Myocyte (in vitro differentiated cells): ENCODE measurements at regions not wholly inside any gene's neighbourhood (a gene's known extent, or its start where the extent isn't known, plus 50 kb on each side); places are given as distances from the start of the nearest gene placed in this dataset.
A peak's percentile ranks its signal among the peaks of the same experiment; 100 is the strongest.
"Not testable (repeated sequence)": the region's sequence is repeated elsewhere in the genome, so short reads cannot be mapped to it uniquely, and the experiment has no call there.

Source experiments
- DNase-seq: peaks from one replicate; pipeline ENCODE4 v3.0.0-alpha.2; 2012; ENCODE audit warnings: low read depth

DNA sequence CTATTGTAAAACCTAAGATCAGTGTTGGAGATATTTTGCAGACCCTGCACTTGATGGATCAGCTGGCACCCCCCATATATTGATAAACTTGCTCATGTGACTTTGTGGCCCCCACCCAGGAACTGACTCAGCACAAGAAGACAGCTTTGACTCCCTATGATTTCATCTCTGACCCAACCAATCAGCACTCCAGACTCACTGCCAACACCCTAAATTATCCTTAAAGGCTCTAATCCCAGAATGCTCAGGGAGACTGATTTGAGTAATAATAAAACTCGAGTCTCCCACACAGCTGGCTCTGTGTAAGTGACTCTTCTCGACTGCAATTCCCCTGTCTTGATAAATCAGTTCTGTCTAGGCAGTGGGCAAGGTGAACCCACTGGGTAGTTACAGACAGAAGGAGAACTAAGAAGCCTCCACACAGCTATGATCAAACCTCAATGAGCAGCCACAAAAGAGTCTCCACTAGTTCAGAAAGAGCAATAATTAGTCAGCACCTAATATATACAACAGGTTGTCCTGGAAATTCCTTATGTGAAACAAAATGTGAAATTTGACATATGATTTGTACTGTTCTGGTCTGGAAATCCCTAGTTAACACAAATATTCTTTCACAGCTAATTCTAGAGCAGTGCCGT is 52.2 kb downstream of the ACTL7B start:
- no peak for DNase-seq

DNA sequence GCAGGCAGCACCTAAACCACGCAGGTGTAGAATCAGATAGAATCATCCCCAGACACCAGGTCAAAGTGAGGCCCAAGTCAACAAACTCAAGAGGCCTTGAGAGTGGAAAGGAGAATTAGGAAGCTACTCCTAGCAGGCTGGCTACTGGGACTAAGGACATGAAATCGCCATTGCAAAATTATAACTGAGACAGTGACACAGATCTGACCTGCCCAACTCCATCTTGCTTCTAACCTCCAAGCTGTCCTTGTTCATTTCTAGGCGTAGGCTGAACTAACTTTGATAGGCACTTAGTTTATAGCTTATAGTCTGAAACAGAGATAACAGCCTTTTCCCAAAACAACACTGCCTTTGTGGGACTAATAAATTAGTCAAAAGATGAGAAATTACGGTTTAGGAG is 52.8 kb downstream of the ACTL7B start:
- no peak for DNase-seq

DNA sequence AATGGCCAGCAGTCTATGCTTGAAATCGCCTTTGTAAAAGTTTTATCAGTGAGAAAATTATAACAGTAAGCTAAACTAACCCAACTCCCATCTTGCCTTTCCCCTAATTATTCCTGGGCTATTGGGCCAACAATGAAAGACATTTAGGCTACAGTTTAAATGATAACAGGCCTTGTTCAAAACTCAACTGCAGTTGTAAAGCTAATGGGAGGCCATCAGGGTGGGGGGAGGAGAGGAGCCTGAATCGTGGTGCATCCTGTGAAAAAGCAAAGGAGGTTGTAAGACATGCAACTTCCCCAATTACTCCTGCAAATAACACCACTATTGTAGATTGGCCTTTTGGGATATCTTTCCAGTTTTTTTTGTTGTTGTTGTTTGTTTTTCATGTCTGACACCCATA is 53.8 kb downstream of the ACTL7B start:
- no peak for DNase-seq

DNA sequence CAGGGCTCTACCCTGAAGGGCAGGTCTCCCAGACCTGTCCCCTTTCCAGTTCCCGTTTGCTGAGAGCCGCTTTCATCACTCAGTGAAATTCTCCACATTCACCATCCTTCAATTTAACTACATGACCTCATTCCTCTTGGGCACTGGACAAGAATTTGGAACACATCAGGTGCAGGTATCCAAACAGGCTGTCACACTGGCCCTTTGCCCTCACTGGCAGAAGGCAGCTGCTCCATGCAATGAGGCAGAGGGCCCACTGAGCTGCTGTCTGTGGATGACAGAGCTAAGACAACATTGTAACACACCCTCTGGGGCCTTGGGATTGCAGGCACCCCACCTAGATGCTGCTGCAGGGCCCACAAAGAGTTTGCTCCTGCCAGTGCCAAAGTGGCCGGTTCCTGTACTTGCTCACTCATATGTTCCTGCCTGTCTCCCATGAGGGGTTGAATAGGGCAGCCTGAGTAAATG is 55.1 kb downstream of the ACTL7B start:
- DNase-seq, result peak; percentile 74

DNA sequence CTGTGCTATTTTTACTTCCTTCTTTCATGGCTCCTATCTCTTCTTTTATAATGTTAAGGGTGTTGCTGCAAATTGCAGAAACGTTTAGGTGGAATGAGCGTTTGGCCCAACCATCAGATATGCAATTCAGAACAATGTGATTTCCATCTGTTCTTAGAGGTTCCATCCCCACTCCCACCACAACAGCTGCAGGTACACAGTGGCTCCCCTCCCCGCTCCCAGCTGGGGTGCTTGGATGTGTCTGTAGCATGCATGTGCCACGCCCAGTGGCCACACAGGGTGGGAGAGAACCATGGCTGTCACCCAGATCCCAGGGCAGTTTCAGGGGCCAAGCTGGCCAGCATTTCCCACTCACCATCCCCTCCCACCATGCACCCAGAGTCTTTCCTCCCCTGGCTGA is 62.2 kb downstream of the ACTL7B start:
- peak; percentile 70 for DNase-seq

DNA sequence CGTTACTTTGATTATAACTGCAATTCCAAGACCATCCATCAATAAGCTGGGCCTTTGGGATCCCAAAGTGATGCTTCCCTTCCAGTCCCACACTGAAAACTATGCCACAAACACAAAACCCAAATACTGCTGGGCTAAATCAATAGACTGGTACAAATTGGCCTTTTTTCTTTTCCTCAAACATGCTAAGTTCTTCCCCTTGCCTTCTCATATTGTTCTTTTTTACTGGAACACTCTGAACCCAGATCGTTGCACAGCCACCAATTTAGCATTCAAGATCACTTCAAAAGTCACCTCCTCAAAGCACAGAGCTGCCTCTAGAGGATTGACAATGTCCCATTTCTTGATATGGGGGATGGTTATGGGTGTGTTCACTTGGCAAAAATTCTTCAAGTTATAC is 66.0 kb downstream of the ACTL7B start:
- no peak for DNase-seq

DNA sequence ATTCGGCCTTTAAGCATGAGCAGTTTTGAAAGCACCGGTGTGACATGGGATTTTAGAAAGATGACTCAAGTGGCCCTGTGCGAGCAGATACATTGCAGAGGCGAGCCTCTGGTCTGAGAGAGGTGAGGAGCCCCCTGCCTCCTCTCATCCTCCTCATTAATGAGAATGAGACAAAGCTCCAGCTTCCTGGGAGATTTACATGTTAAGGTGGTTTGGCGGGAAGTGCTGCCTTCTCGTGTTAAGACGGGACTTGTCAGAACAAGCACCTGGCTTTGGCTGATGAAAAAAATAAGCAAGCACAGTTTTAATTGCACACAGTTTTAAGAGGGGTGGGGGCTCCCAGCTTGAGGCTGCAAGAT is 68.1 kb downstream of the ACTL7B start:
- DNase-seq, result no peak

DNA sequence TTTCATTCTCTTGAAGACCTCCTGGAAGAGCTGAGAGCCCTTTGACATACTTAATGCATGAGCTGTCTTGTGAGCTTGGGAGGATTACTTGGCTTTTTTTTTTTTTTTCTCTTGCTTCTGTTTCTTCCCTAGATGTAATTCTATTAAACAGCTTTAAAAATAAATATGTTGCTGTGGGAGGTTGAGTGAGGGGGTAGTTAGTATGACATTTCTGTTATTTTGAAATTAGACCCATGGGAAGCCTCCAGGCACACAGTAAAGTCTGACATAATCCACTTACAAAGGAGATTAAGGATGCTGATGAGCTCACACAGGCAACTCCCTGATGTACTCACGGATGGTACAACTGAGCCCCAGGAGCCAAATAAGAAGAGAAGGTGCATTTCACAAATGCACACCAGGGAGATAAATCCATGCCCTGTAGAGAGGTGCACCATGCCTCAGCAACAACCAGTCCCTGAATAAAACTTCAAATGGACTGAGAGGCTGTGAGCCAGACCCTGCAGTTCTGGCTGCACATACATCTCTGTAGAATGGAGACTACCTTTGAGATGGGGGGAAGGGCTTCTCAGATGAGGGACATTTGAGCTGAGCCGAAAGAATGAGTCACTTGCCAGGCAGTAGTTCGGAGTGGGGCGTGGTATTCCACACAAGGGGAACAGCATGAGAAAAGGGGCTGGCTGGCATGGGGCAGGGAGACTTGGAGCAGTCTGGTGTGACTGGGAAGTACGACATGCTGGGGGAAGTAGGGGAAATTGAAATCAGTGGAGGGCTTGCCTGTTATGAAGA is 68.7 kb downstream of the ACTL7B start:
- DNase-seq, result peak; percentile 63

DNA sequence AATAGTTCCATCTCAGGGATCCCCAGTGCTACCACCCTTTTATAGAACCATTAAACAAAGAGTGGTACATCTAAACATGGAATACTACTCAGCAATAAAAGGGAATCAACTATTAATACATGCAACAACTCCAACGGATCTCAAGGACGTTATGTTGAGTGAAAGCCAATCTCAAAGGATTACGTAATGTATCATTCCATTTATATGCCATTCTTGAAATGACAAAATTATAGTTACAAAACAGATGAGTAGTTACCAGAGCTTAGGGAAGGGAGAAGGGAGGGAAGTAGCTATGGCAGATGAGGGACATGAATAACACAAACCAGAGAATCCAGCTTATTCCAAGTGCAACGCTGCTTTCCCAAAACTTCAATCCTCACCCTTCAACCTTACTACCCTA is 69.5 kb downstream of the ACTL7B start:
- no peak for DNase-seq

DNA sequence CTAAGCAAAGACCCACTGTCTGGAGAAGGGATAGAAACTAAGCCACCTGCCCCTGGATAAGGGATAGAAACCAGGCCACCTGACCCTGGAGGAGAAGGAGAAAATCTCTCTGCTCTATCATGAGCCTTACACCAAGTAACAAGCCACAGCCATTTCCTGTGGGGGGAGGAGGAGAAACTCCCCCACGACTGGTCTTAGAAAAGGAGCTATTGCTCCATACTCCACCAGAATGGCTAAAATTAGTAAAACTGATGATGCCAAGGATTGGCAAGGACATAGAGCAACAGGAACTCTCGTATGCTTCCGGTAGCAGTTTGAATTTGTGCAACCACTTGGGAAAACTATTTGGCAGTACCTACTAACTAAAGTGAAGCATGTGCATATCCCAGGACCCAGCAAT is 70.8 kb downstream of the ACTL7B start:
- peak; percentile 16 for DNase-seq

DNA sequence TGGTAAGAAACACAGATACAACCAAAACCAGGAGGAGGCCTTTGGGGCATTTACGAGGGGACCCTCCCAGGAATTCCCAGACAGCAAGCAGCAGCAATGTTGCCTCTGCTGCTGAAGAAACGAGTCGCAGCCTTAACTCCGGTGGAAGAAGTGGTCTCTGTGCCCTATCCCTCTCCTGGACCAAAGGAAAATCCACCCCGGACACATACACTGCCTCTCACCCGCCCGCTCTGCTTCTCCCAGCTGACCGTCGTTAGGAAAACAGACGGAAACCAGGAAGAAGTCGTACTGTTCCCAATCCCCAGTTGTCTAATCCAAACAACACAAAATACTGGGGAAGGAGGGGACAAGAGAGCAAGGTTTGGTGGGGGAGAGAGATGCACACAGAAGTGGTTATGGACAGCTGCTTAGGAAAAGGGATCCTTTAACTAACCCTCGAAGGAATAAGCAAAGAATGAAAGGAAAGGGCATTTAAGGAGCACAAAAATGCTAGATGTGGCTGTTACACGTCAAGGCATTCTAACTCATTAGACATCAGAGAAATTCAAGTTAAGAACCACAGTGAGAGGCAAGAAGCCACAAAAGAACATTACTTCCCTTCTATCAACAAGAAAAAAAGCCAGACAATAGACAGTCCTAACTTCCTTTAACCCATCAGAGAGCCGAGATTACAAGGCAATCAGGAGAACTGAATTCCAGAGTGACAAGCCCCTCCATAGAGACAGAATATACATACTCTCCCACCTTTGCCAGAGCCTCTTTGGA is 71.9 kb downstream of the ACTL7B start:
- DNase-seq, result peak; percentile 53

DNA sequence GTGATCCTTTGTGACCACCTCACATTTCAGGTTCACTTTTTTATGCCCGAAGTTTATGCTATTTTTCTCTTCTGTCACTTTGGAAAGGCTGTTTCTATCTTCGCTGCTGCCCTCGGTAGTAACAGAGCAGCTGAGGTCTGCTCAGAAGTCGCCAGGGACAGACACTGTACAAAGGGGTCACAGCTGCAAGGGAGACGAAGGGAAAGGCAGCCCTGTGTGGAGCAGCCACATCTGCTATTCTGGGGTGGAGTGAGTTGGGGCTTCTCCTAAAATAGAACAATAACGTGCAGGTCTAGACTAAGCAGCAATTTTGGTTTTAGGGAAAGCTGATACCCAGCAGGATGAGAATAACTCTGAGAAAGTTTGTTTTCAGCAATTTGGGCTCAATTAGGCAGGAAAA is 72.5 kb downstream of the ACTL7B start:
- peak; percentile 90 for DNase-seq

DNA sequence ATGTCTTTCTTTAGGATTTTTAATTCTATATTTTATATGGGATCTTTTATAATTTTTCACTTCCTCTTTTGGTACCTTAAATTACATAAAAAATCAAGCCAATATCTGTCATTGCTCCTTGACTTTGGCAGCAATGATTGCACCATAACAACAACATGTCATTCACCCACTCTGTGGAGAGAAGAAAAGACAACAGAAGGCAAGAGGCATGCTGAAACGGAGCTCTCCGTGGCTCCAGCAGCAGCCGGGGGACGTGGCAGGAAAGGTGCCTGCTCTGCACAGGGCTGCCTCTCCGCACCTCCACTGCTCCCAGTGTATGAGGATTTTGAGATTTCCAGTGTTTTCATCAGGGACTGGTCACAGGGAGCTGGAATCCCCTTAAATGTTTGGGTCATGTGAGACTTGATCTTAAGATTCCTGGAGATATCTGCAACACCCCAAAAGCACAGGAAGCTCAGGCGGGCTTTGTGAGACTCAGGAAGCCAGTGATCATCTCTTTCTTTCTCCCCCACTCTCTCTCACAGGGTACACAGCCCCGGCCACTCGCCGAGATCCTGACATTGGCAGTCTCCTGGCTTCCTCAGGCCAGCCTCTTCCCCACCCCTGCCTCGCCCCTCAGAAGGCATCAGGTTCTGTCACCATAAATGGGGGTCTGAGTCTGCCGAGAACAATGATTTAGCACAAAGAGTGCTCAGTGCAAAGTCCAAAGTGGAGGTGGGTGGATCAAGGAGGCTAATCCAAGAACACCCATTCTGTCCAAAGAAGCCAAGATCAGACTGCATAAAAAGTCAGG is 74.6 kb downstream of the ACTL7B start:
- no peak for DNase-seq

DNA sequence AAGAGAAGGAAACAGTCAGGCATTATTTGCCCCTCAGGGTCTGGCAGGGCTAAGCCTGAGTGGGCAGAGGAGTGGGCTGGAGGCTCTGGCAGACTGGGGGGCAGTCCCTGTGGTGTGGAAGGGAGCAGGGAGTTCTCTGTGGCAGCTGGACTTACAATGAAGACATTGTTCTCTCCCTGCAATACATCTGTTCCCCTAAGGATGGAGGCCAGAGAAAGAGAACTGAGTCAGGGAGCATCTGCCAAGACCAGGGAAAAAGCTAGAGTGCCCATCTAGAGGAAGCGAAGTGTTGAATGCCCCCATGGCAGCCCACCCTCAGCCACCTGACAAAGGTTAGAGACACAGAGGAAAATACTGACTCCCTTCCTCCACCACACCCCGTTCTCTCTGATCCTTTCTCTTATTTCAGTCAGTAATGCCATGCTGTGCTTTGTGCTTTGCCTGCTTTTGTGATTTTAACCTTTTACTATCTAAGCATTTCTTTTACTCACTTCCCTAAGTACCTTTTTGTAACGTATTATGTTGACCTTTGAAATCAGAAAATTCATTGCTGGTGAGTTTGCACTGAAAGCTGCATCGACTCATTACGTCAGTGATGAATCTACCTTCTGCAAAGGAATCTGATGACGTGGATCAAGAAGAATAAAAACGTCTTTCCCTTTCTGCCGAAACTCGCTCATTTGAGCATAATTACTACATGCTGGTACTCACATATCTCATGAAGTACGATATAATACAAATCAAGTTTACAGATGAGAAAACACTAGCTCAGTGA is 76.0 kb downstream of the ACTL7B start:
- DNase-seq, result peak; percentile 32

DNA sequence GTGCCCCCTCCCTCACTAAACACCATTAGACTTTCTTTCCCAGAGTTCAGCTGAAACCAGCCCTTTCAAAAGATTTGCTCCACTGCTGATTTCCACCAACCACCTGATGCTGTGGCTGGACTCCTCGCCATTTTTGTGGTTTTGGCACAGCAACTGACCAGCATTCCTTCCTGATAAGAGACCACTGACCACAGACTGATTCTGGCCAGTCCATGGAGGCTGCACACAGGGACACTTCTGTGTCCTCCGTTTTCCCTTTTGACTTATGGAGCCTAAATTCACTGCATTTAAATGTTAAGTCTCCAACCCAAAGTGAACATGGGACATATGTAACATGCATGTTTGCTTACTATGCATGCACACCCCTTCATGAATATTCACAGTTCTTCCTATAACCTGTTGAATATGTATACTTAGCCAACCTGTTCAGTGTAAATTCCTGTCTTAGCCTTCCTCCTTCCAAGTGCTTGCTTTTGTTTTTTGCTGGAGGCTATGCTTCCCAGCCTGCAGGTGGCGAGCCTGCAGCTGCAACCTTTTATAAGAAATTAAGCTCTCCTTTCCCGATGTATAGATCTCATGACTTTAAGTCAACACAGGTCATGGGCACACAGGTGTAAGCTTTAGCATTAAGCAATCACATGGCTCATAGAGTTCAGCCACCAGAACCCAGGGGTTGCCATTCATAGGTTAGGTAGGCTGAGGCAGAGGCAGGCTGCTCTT is 78.7 kb downstream of the ACTL7B start:
- peak; percentile 92 for DNase-seq

DNA sequence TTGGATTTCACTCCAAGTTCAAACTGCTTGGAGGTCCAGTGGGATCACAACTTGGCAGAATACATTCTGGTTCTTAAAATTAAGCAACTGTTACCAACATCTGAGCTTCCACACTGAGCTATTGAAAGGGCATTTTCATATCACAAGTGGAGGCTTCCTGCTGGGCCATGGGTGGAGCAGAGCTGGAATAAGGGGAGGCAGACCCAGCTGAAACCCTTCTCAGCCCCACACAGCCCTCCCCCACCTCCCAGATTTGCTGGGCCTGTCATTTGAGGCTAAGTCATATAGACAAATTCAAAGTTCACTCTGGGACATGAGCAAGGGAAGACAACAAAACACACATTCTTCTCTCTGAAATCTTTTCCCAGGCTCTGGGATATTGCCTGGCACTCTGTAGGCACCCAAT is 79.9 kb downstream of the ACTL7B start:
- DNase-seq, result peak; percentile 24

DNA sequence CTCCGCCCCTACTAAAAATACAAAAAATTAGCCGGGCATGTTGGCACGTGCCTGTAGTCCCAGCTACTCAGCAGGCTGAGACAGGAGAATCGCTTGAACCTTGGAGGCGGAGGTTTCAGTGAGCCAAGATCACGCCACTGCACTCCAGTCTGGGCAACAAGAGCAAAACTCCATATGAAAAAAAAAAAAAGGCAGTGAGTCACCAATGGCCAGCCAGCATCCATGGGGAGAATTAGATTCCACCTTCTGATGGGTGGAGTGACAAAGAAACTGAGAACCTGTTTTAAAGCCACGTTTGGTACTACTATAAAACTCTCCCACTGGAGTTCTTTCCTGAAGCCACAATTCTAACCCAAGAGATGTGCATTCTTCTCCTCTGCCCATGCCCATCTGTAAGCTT is 81.7 kb downstream of the ACTL7B start:
- not testable (repeated sequence) for DNase-seq

DNA sequence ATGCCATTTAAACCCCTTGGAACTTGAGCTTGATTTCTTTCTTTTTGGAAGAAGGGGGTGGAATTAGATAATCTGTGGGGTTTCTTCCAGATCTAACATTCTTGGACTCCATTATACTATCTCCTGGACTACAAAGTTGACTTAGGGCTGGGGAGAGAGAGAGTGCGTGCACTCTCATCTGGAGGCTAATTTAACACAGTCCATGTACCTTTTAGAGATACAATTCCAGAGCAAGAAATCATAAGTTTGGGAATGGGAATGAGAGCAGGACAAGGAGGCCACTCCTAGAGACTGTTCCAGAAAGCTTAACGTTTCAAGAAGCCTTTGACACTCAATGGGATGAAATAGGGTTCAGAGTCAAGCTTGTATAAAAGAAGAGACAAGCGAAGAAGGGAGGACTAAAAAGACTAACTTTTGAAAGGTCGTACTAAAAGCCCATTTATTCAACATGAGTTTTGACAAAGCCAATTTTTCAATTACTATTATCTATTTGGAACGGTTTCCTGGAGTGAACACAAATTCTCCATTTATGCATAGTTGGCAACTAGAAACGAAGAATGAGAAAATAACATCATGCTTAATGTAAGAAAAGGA is 83.4 kb downstream of the ACTL7B start:
- DNase-seq, result no peak

DNA sequence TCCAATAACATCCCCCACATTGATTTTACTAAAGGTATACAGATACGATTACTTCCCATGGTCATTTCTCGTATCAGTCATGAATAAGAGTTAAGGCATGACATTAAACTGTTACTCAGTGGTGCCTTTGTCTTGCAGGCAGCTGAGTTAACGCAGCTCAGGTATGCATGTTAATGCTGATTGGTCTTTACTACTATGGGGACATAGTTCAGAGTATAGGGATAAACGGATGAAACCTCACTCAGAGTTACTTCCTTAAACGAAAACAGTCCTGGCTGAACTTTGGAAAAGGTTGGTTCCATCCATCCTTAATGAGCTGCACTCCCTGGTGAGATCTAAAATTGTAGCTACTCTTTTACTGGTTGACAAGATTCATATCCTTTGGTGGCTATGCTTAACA is 87.0 kb downstream of the ACTL7B start:
- DNase-seq, result no peak
